Left ventricle myocardium inferior (tissue), 1 donor: ENCODE measurements at regions not wholly inside any gene's neighbourhood (a gene's known extent, or its start where the extent isn't known, plus 50 kb on each side); places are given as distances from the start of the nearest gene placed in this dataset.

ENCODE experiments used
- DNase-seq: peaks from one replicate; pipeline ENCODE4 v3.0.0-alpha.2; 2020
- H3K27ac ChIP-seq: fragments of 200-600 bp; replicated peaks from 2 replicates; pipeline ENCODE4 v1.8.0; 2021
- H3K27me3 ChIP-seq: fragments of 200-600 bp; 2 replicates; pipeline ENCODE4 v1.8.0; 2021; ENCODE audit warnings: low read depth
- H3K36me3 ChIP-seq: fragments of 200-600 bp; 2 replicates; pipeline ENCODE4 v1.8.0; 2021
- H3K4me1 ChIP-seq: fragments of 200-600 bp; 2 replicates; pipeline ENCODE4 v1.8.0; 2021
- H3K4me3 ChIP-seq: fragments of 200-600 bp; 2 replicates; pipeline ENCODE4 v1.8.0; 2021; ENCODE audit warnings: mild to moderate bottlenecking, moderate library complexity
- H3K9me3 ChIP-seq: fragments of 200-600 bp; replicated peaks from 2 replicates; pipeline ENCODE4 v1.8.0; 2021
- intact Hi-C: fragments of 100-400 bp; cut with micrococcal nuclease; formaldehyde crosslinking; loops from one replicate; pipeline ENCODE4 v1.11.0; 2022
- TF ChIP-seq, protein P1 (sequence below): fragments of 200-600 bp; IDR thresholded peaks from 2 replicates; pipeline ENCODE4 v1.8.0; 2021; ENCODE audit warnings: antibody characterized with exemption, mild to moderate bottlenecking, borderline replicate concordance
- donor health status: DM: no; HTN: yes; CAD: no; lungs with severe emphysema.

DNA sequence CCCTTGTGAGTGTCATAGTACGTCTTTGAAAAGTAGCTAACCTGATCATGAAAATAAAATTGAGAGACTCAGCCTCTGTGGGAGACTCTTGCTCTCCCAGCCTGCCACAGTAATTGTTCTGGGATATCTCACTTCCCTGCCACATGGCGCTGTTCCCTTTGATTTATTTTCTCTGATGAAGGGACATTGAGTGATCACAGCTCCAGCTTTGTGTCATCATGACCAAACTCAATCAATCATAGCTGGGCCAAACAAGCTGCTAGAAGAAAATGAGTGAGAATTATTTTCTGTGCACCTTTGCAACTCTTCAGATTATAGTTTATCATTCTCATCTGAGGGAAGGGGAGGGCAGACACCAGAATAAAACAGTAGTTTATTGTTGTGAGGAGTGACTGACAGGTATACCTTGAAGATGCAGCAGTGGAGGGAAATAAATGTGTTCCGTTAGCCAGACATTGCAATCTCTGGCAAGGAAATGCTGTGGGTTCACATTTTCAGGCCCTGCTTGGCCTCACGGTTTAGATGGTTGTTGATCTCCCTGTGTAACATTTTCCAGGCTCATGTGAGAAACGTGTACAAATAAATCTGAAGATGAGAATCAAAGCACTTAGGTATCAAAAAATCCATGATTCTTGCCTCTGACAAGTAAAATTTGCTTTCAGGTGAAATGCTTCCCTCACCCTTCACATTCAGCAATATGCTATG, 174.7 kb upstream of the FBXL17 start:
- Histone ChIP-seq H3K27ac (no peak overlapping the region), H3K27me3 (no peaks in the 10 kb centered on the region), H3K4me3 (no peak overlapping the region), H3K36me3 (no peaks in the 10 kb centered on the region), H3K9me3 (no peaks in the 10 kb centered on the region), H3K4me1 (no peaks in the 10 kb centered on the region)
- TF ChIP-seq, protein P1, sequence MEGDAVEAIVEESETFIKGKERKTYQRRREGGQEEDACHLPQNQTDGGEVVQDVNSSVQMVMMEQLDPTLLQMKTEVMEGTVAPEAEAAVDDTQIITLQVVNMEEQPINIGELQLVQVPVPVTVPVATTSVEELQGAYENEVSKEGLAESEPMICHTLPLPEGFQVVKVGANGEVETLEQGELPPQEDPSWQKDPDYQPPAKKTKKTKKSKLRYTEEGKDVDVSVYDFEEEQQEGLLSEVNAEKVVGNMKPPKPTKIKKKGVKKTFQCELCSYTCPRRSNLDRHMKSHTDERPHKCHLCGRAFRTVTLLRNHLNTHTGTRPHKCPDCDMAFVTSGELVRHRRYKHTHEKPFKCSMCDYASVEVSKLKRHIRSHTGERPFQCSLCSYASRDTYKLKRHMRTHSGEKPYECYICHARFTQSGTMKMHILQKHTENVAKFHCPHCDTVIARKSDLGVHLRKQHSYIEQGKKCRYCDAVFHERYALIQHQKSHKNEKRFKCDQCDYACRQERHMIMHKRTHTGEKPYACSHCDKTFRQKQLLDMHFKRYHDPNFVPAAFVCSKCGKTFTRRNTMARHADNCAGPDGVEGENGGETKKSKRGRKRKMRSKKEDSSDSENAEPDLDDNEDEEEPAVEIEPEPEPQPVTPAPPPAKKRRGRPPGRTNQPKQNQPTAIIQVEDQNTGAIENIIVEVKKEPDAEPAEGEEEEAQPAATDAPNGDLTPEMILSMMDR = no peak
- intact Hi-C loops = no loop called here
- no peak for DNase-seq

DNA sequence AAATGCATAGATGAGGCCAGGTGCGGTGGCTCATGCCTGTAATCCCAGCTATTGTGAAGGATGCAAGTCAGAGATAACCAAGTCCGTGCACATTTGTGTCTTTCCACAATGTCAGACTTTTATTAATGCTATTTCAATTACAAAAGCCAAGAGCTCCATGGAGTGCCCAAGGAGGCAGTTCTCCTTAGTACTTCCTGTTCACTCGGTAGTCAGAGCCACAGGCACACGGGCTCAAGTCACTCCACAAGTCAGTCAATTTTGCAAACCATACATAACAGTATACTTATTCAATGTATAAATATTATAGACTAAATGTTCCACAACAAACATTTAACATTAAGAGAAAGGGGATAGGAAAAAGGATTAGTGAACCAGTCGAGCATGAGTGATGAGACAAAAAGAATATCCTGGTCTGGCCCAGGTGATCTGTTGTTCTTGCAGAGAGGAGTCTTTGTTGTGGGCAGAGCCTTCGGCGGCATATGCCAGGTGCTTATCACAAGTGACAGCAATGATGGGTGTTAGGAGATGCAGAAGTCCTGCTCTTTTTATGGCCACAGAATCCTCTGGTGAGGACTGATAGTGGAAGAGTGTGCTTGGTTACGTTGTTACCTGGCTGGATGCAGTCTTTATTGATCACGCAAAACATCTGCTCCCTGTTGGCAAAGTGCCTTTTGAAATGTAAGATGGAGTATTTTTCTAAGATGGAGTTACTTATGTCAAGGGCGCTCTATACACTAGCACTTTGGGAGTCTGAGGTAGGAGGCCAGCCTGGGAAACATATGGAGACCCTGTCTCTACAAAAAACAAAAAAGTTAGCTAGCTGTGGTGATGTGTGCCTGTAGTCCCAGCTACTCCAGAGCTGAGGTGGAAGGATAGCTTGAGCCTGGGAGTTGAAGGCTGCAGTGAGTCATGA, 167.0 kb upstream of the FBXL17 start:
- no peaks in the 10 kb centered on the region for H3K4me1 ChIP-seq
- H3K36me3 ChIP-seq = no peaks in the 10 kb centered on the region
- no peaks in the 10 kb centered on the region for H3K9me3 ChIP-seq
- DNase-seq = no peak
- TF ChIP-seq, protein P1 = no peak
- H3K27ac ChIP-seq = no peak overlapping the region
- H3K4me3 ChIP-seq = no peak overlapping the region
- H3K27me3 ChIP-seq = no peaks in the 10 kb centered on the region
- intact Hi-C loops = no loop called here

DNA sequence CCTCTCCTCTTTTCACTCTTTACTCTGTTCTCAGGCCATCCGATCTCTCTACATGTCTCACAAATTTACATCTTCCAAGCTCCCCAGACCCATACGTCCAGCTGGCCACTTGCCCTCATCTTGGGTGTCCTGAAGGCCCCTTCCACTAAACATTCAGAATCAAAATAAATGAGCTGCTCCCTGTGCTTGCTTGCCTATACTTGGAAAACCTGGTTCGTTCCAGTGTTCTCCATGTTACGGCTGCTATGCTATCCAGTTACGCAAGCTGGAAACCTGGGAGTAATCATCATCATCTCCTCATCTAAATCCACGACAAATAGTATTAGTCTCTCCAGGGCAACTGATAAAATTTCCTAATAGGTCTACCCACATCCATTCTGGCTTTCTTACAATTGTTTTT, 165.0 kb upstream of the FBXL17 start:
- TF ChIP-seq, protein P1 = no peak
- no peaks in the 10 kb centered on the region for H3K27me3 ChIP-seq
- H3K27ac ChIP-seq = no peak overlapping the region
- intact Hi-C loops = no loop called here
- H3K4me1 ChIP-seq = no peaks in the 10 kb centered on the region
- no peaks in the 10 kb centered on the region for H3K9me3 ChIP-seq
- no peak overlapping the region for H3K4me3 ChIP-seq
- no peak for DNase-seq
- H3K36me3 ChIP-seq = no peaks in the 10 kb centered on the region

DNA sequence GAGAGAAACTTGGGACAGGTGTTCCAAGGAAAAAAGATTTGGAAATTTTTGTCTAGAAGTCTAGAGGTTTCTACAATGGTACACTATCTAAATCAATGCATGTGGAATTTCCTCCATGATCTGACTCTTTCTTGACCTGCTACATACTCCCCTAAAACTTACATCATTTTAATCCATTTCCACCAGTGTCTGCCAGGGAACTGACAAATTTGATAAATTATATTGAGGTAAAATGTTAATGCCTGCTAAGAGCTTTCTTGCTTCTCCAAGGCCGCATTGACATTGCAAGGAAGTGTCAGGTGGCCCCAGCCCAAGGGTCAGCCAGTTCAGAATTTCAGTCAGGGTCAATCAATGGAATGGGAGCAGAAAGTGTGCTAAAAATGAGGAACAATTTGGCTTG, 163.4 kb upstream of the FBXL17 start:
- H3K36me3 ChIP-seq = no peaks in the 10 kb centered on the region
- TF ChIP-seq, protein P1 = no peak
- H3K27ac ChIP-seq = no peak overlapping the region
- no peak for DNase-seq
- no peak overlapping the region for H3K4me3 ChIP-seq
- intact Hi-C loops = no loop called here
- no peaks in the 10 kb centered on the region for H3K9me3 ChIP-seq
- no peaks in the 10 kb centered on the region for H3K27me3 ChIP-seq
- no peaks in the 10 kb centered on the region for H3K4me1 ChIP-seq

DNA sequence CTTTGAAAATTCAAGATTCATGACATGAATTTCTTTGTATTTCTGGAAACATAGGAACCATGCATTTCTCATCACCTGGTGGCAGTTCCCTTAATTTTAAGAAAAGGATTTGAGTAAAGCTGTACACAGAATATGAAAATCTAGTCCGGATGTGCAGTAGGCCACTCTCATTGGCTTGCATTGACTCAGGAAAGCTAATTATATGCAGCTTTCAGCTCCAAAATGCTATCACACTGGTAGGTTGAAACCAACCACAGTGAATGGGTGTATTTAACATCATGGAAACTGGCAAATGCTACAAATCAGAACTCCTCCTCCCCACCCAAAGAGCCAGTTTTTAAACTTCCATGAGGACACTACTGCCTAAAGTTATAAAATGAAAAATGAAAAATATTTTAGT, 161.6 kb upstream of the FBXL17 start:
- no peaks in the 10 kb centered on the region for H3K27me3 ChIP-seq
- TF ChIP-seq, protein P1 = no peak
- H3K4me1 ChIP-seq = no peaks in the 10 kb centered on the region
- intact Hi-C loops = no loop called here
- DNase-seq = no peak
- no peak overlapping the region for H3K4me3 ChIP-seq
- H3K27ac ChIP-seq = no peak overlapping the region
- no peaks in the 10 kb centered on the region for H3K36me3 ChIP-seq
- no peaks in the 10 kb centered on the region for H3K9me3 ChIP-seq
